ENCODE measurements at regions not wholly inside any gene's neighbourhood (a gene's known extent, or its start where the extent isn't known, plus 50 kb on each side); places are given as distances from the start of the nearest gene placed in this dataset.

GRCh38 chrX:119337201-119337600 is 61.9 kb upstream of the SLC25A43 start:
- intact Hi-C loops (cut with DNase I): no loop called here
- TF ChIP-seq CTCF (IDR thresholded peaks at IDR 0.05): no peak
- no peaks in the 10 kb centered on the region for H3K27me3 ChIP-seq
- DNase-seq (no peak), ATAC-seq (no peak), FAIRE-seq (no peak)
- no peaks in the 10 kb centered on the region for H3K9me3 ChIP-seq
- H3K4me3 ChIP-seq: no peak overlapping the region
- H3K36me3 ChIP-seq: no peaks in the 10 kb centered on the region
- no peak overlapping the region for H3K27ac ChIP-seq
- 65% methylated on average over 4 of the region's 4 CpGs for WGBS, 2 donors
- H3K4me1 ChIP-seq: no peaks in the 10 kb centered on the region

GRCh38 chrX:119340606-119341205 is 58.4 kb upstream of the SLC25A43 start:
- Histone ChIP-seq H3K4me1 (no peaks in the 10 kb centered on the region), H3K9me3 (no peaks in the 10 kb centered on the region), H3K27ac (no peak overlapping the region), H3K27me3 (no peaks in the 10 kb centered on the region), H3K36me3 (no peaks in the 10 kb centered on the region), H3K4me3 (no peak overlapping the region)
- FAIRE-seq (no peak), DNase-seq (no peak), ATAC-seq (no peak)
- intact Hi-C loops (cut with DNase I): no loop called here
- no peak for TF ChIP-seq CTCF (IDR thresholded peaks at IDR 0.05)
- WGBS, 2 donors: 46 to 58% methylated on average over 6 of the region's 6 CpGs

GRCh38 chrX:119343856-119344255 is 55.3 kb upstream of the SLC25A43 start:
- no peaks in the 10 kb centered on the region for H3K36me3 ChIP-seq
- intact Hi-C loops (cut with DNase I): no loop called here
- no peak overlapping the region for H3K27ac ChIP-seq
- peak in 2 of 4 donors; percentile 15 to 64 for ATAC-seq
- peak; percentile 68 for FAIRE-seq
- TF ChIP-seq CTCF (IDR thresholded peaks at IDR 0.05): no peak
- H3K27me3 ChIP-seq: peaks cover 0 to 5% (median 0%) of the 10 kb centered on the region in 4 donors
- H3K4me3 ChIP-seq: no peak overlapping the region
- DNase-seq: no peak
- H3K4me1 ChIP-seq: no peaks in the 10 kb centered on the region
- H3K9me3 ChIP-seq: no peaks in the 10 kb centered on the region
